GM19463 (cell line): ENCODE measurements at regions not wholly inside any gene's neighbourhood (a gene's known extent, or its start where the extent isn't known, plus 50 kb on each side); places are given as distances from the start of the nearest gene placed in this dataset.

Experiments used
- ATAC-seq: cut with Tn5 transposase; IDR thresholded peaks from one replicate; pipeline ENCODE4 v1.9.1; 2021; ENCODE audit warnings: mild to moderate bottlenecking, moderate library complexity; ENCODE audit not compliant: unreplicated experiment

GRCh38 chr7:94222516-94222915, 172.2 kb upstream of the COL1A2 start:
- no peak for ATAC-seq

- peak; percentile 85 for ATAC-seq
Measured at GRCh38 chr7:94223375-94224084, 171.2 kb upstream of the COL1A2 start.

- ATAC-seq = no peak
Measured at GRCh38 chr7:94228223-94228622, 166.5 kb upstream of the COL1A2 start.

DNA sequence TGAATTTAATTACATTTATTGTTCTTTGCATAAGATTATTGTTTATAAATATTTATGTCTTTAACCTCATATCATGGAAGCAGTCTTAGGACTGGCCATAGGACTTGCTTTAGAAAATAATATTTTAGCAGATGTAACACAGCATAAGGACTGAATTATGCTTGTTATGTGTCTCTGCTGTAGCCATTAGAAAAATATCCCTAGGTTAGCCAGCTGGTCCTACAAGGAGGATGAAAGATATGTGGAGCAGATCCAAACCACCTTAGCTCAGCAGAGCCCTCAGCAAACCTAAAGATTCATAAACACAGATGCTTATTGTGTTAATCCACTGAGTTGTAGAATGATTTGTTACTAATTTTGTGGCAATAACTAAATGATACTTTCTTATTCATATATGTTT, 166.0 kb upstream of the COL1A2 start:
- no peak for ATAC-seq

GRCh38 chr7:94231305-94231704, 163.4 kb upstream of the COL1A2 start:
- no peak for ATAC-seq

DNA sequence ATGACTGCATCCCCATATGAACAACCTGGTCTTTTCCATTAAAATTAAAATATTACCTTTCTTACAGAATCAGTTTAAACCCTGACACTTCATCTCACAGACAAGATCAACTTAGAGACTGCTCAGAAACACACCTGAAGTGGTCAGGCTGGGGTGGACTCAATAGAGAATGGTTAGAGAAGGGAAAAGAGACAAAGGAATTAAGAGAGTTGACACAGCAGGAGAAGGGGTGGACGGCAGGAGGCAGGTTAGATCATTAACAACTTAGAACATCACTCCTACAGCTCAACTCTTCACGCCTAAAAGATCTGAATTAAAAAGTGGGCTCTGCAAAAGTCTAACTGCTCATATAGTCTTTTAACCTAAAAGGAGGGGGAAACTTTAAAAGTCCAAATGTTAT, 157.7 kb upstream of the COL1A2 start:
- no peak for ATAC-seq

- no peak for ATAC-seq
Measured at GRCh38 chr7:94237417-94237816, 157.3 kb upstream of the COL1A2 start.

DNA sequence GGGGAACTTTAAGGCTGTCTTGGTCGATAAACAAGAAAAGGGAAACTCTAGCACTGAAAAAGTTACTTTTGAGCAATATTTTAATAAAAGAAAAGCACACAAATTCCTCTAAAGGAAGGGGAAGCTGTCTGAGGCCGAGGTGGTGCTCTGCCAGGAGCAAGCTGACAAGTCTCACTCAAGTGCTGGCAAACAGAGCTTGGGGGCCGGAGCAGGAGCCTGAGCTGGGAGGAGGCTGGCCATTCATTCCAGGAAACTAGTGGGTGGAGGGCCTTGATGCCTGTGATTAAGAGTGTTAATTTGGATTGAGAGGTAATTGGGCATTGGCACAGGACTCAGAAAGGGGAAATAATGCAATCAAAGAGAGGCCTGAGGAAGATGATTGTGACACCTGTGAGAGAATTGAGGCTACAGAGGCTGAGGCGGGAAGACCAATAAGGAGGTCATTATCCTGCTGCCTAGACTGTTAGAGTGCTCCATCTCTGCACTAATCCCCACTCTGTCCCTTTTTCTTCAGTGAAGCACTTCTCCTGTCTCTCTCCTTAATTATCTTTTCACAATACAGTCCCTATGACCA, 154.9 kb upstream of the COL1A2 start:
- no peak for ATAC-seq

GRCh38 chr7:94240902-94241301, 153.8 kb upstream of the COL1A2 start:
- no peak for ATAC-seq

- ATAC-seq = no peak
Measured at GRCh38 chr7:94241402-94241925, 153.2 kb upstream of the COL1A2 start.

- ATAC-seq = no peak
Measured at GRCh38 chr7:94243066-94243711, 151.5 kb upstream of the COL1A2 start.

DNA sequence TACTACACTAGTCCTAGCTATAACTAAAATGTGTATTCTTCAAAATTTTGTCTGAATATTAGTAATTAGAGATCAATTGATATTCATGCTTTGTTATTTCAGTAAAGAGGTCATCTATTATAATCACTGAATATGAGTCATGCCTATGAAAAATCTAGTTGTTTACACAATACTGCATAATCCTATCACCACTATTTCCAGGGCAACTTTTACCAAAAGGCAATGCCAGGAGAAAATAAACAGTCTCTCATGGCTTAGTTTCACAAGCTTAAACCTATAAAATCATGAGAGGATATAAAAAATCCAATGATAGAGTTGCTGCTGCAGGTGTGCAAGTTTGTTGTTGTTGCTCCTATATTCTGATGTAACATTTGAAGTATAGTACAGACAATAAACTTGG, 149.9 kb upstream of the COL1A2 start:
- ATAC-seq = no peak

DNA sequence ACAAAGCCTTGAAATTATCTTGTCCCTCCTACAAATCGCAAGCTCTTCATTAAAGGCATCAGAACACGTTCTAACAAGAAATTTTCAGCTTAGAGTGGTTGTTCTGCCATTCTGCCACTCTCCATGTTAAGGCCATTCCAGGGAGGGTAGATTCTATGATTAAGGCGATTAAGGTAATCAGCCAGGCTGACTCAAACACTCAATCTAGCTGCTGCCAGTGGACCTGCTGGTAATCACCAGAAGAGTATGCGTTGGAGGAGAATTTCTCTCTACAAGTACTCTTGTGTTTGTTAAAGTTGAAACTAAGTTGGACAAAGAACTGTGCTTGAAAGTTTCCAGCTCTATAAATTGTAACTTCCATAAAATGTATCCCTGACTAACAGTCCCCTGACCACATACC, 149.2 kb upstream of the COL1A2 start:
- no peak for ATAC-seq

GRCh38 chr7:94247970-94248369, 146.7 kb upstream of the COL1A2 start:
- ATAC-seq = no peak

DNA sequence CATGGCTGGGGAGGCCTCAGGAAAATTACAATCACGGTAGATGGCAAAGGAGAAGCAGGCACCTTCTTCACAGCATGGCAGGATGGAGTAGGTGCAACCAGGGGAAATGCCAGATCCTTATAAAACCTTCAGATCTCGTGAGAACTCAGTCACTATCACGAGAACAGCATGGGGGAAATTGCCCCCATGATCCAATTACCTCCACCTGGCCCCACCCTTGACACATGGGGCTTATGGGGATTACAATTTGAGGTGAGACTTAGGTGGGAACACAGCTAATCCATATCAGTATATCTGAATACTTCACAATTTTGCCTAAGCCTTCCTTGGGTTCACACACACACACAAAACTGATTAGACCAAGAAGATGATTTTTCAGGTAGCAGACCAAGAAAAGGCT, 145.1 kb upstream of the COL1A2 start:
- ATAC-seq = no peak

- no peak for ATAC-seq
Measured at GRCh38 chr7:94250124-94250523, 144.6 kb upstream of the COL1A2 start.

GRCh38 chr7:94250987-94251386, 143.7 kb upstream of the COL1A2 start:
- no peak for ATAC-seq

GRCh38 chr7:94252124-94252523, 142.6 kb upstream of the COL1A2 start:
- no peak for ATAC-seq

- no peak for ATAC-seq
Measured at GRCh38 chr7:94252971-94253370, 141.7 kb upstream of the COL1A2 start.

DNA sequence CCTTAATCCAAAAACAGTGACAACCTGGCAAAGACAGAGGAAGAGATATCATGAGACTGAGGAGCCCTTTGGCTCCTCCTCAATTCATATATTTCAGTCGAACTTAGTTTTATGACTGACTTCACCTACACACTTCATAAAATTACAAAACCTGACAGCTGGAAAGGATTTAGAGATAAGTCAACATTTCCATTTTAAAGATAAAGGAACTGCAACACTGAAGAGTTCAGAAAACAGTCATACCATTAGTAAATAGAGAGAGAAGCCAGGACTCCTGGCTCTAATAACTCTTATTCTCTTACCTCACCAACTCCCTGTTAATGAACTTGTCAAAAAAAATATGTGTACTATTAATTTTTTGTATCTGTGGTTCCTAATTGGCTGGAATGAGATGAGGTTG, 141.0 kb upstream of the COL1A2 start:
- ATAC-seq = no peak

DNA sequence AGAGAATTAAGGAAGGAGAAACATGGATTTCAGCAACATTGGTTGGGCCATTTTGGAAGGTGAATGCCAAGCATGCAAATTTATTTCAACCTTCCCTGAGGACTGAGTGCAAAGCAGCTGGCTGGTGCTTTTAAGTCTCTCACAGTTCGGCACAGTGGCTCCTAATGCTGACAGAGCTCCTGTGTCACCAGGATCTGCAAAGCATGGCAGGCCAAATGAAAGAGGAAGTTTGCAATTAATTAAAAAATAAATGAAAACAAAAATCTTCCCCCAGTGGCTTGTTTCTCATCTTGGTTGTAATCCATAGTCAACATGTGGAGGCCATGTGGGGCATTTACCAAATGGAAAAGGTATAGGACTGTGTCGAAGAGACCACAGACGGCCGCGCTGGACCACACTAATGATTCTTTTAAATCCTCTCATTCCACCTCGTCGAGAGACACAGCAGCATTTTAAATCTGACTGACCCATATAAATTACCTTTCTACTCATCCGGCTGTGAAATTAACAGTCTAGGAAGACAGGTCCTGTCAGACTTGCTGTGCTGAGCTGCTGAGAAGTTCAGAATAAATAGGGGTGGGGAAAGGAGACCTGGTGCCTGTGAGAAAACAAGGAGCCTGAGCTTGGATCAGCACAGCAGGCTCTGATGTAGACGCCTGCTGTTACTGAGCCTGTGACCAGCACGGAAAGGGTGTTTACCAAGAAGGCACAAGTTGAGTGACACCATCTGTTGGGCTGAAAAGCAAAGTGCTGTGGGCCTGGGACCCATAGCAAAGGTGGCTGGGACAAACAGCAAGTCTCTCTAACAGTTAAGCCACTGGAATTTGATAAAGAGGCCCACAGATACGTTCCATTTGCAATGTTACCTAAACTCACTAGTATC, 136.0 kb upstream of the COL1A2 start:
- ATAC-seq = no peak
